Progenitor cell of endocrine pancreas (in vitro differentiated cells): ENCODE measurements at regions not wholly inside any gene's neighbourhood (a gene's known extent, or its start where the extent isn't known, plus 50 kb on each side); places are given as distances from the start of the nearest gene placed in this dataset.

Experiments used
- DNase-seq: peaks from one replicate; pipeline ENCODE4 v3.0.0; 2021; ENCODE audit warnings: low spot score; ENCODE audit not compliant: unreplicated experiment
- H3K27ac Mint-ChIP-seq: 2 replicates; pipeline ENCODE4 v1.8.0; 2021; ENCODE audit warnings: mild to moderate bottlenecking, moderate library complexity, mixed read lengths
- H3K27me3 Mint-ChIP-seq: 2 replicates; pipeline ENCODE4 v1.8.0; 2021; ENCODE audit warnings: mixed read lengths
- H3K36me3 Mint-ChIP-seq: 2 replicates; pipeline ENCODE4 v1.8.0; 2022; ENCODE audit warnings: mixed read lengths; ENCODE audit not compliant: insufficient read depth
- H3K4me1 Mint-ChIP-seq: 2 replicates; pipeline ENCODE4 v1.8.0; 2021; ENCODE audit warnings: low read depth, mixed read lengths
- H3K4me3 Mint-ChIP-seq: 2 replicates; pipeline ENCODE4 v1.8.0; 2021; ENCODE audit warnings: low read depth, mild to moderate bottlenecking, moderate library complexity, mixed read lengths
- H3K9me3 Mint-ChIP-seq: 2 replicates; pipeline ENCODE4 v1.8.0; 2021; ENCODE audit warnings: low read depth, mixed read lengths
- CTCF ChIP-seq: fragments of 200-600 bp; sonication (generic); IDR thresholded peaks from one replicate; pipeline ENCODE4 v1.5.0; 2021; ENCODE audit warnings: antibody characterized with exemption, mild to moderate bottlenecking; ENCODE audit not compliant: unreplicated experiment

GRCh38 chr9:1454616-1455347 lies 404.6 kb downstream of the DMRT2 start:
- H3K36me3 Mint-ChIP-seq: no peaks in the 10 kb centered on the region
- DNase-seq: no peak
- H3K4me3 Mint-ChIP-seq: no peak overlapping the region
- H3K27ac Mint-ChIP-seq: peak overlapping the region; percentile 43
- H3K27me3 Mint-ChIP-seq: no peaks in the 10 kb centered on the region
- peaks cover 6% of the 10 kb centered on the region for H3K9me3 Mint-ChIP-seq
- H3K4me1 Mint-ChIP-seq: peaks cover 20% of the 10 kb centered on the region
- TF ChIP-seq CTCF: no peak

GRCh38 chr9:1455766-1456165 lies 405.6 kb downstream of the DMRT2 start:
- no peaks in the 10 kb centered on the region for H3K36me3 Mint-ChIP-seq
- DNase-seq: no peak
- H3K4me3 Mint-ChIP-seq: no peak overlapping the region
- H3K9me3 Mint-ChIP-seq: peaks cover 6% of the 10 kb centered on the region
- H3K27ac Mint-ChIP-seq: no peak overlapping the region
- peaks cover 20% of the 10 kb centered on the region for H3K4me1 Mint-ChIP-seq
- no peaks in the 10 kb centered on the region for H3K27me3 Mint-ChIP-seq
- no peak for TF ChIP-seq CTCF

- Mint-ChIP-seq H3K27me3 (no peaks in the 10 kb centered on the region), H3K27ac (no peak overlapping the region), H3K9me3 (peaks cover 5% of the 10 kb centered on the region), H3K4me3 (no peak overlapping the region), H3K4me1 (peaks cover 20% of the 10 kb centered on the region), H3K36me3 (no peaks in the 10 kb centered on the region)
- no peak for DNase-seq
- no peak for TF ChIP-seq CTCF
Measured at GRCh38 chr9:1456301-1457024, 406.3 kb downstream of the DMRT2 start.

- no peak for DNase-seq
- Mint-ChIP-seq H3K4me1 (peaks cover 22% of the 10 kb centered on the region), H3K9me3 (no peaks in the 10 kb centered on the region), H3K27ac (no peak overlapping the region), H3K27me3 (no peaks in the 10 kb centered on the region), H3K36me3 (no peaks in the 10 kb centered on the region), H3K4me3 (no peak overlapping the region)
- no peak for TF ChIP-seq CTCF
Measured at GRCh38 chr9:1457460-1457859, 407.3 kb downstream of the DMRT2 start.

- H3K36me3 Mint-ChIP-seq: no peaks in the 10 kb centered on the region
- peaks cover 26% of the 10 kb centered on the region for H3K4me1 Mint-ChIP-seq
- TF ChIP-seq CTCF: no peak
- no peaks in the 10 kb centered on the region for H3K9me3 Mint-ChIP-seq
- H3K4me3 Mint-ChIP-seq: no peak overlapping the region
- H3K27ac Mint-ChIP-seq: no peak overlapping the region
- H3K27me3 Mint-ChIP-seq: no peaks in the 10 kb centered on the region
- no peak for DNase-seq
Measured at GRCh38 chr9:1458503-1458902, 408.3 kb downstream of the DMRT2 start.
